GM13977 (cell line): ENCODE measurements at regions not wholly inside any gene's neighbourhood (a gene's known extent, or its start where the extent isn't known, plus 50 kb on each side); places are given as distances from the start of the nearest gene placed in this dataset.

Experiments used
- DNase-seq: peaks from one replicate; pipeline ENCODE4 v3.0.0; 2012; ENCODE audit warnings: low spot score
- CTCF ChIP-seq: IDR thresholded peaks from 2 replicates; pipeline ENCODE4 v1.5.1; 2012; ENCODE audit warnings: mild to moderate bottlenecking, control low read depth; ENCODE audit not compliant: insufficient read depth; ENCODE audit errors: extremely low read depth, missing control alignments
- in situ Hi-C: fragments of 300-500 bp; cut with MboI; formaldehyde crosslinking; loops from one replicate; pipeline ENCODE4 v1.12.0; 2022; ENCODE audit warnings: low sequenced_read_pairs, low pct_unique_long_range_greater_than_20kb, mixed read lengths, inconsistent platforms; ENCODE audit not compliant: unreplicated experiment

- no peak for DNase-seq
- in situ Hi-C loops = no loop called here
Measured at GRCh38 chr2:18432999-18433398, 127.5 kb downstream of the RDH14 start.

GRCh38 chr2:18430996-18431748 is 129.3 kb downstream of the RDH14 start:
- DNase-seq = no peak
- in situ Hi-C loops = no loop called here
- TF ChIP-seq CTCF = no peak

More at GRCh38 chr2:18432999-18433398, 127.5 kb downstream of the RDH14 start:
- no peak for TF ChIP-seq CTCF

GRCh38 chr2:18428516-18428915 is 131.9 kb downstream of the RDH14 start:
- no peak for TF ChIP-seq CTCF
- in situ Hi-C loops = no loop called here
- DNase-seq = no peak

GRCh38 chr2:18427762-18428161 is 132.7 kb downstream of the RDH14 start:
- in situ Hi-C loops = no loop called here
- TF ChIP-seq CTCF = no peak

DNA sequence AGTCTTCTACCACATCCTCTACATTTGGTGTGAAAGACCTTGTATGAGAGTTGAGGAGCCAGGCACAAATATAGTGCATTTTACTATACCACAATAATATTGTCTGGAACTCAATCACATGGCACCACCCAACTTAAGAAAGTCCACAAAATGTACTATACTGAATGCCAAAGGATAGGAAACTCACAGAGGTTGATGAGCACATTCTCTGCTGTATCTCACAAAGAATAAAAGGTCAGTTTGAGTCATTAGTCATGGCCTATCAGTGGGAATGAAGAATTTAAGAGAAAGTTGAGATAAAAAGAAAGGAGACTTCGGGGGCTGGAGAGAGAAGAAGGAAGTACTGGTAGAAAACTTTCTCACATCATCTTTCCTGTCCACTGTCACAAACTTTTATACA is 134.3 kb downstream of the RDH14 start:
- in situ Hi-C loops = no loop called here
- DNase-seq = no peak
- no peak for TF ChIP-seq CTCF

More at GRCh38 chr2:18427762-18428161, 132.7 kb downstream of the RDH14 start:
- no peak for DNase-seq

- in situ Hi-C loops = no loop called here
- no peak for DNase-seq
- no peak for TF ChIP-seq CTCF
Measured at GRCh38 chr2:18425210-18425703, 135.2 kb downstream of the RDH14 start.
